GM10248 (cell line): ENCODE measurements at regions not wholly inside any gene's neighbourhood (a gene's known extent, or its start where the extent isn't known, plus 50 kb on each side); places are given as distances from the start of the nearest gene placed in this dataset.

ENCODE experiments used
- CTCF ChIA-PET: fragments of 300-600 bp; sonication (Branson Sonifier 250); formaldehyde crosslinking; extraction: SDS; loops from one replicate; lab custom pipeline; 2021; ENCODE audit warnings: antibody characterized with exemption; lab: Yijun Ruan, JAX
- POLR2A ChIA-PET: fragments of 350-650 bp; sonication (Branson Sonifier 250); formaldehyde crosslinking; extraction: SDS; loops from one replicate; lab custom pipeline; 2020; ENCODE audit warnings: antibody characterized with exemption; lab: Yijun Ruan, JAX
- DNase-seq: peaks from one replicate; pipeline ENCODE4 v3.0.0; 2012; ENCODE audit errors: extremely low spot score
- CTCF ChIP-seq: IDR thresholded peaks from 2 replicates; pipeline ENCODE4 v1.5.1; 2012; ENCODE audit warnings: mild to moderate bottlenecking, low read depth; ENCODE audit errors: extremely low read depth, missing control alignments, control extremely low read depth

- CTCF ChIA-PET: no interaction called here
- POLR2A ChIA-PET: no interaction called here
- peak; percentile 49 for DNase-seq
- TF ChIP-seq CTCF: no peak
Measured at GRCh38 chr12:76152181-76152807, 67.8 kb upstream of the NAP1L1 start.

- ChIA-PET POLR2A (no interaction called here), CTCF (interaction anchor here (1.1 to 3.4 kb wide), 7 partner anchors 9 to 204 kb away, joined by 3 to 22 read pairs (median 4); partner anchors contain the start of gene BBS10)
- no peak for TF ChIP-seq CTCF
- DNase-seq: no peak
Measured at GRCh38 chr12:76144245-76144549, 59.7 kb upstream of the NAP1L1 start.

GRCh38 chr12:76143343-76144244 lies 59.1 kb upstream of the NAP1L1 start:
- POLR2A ChIA-PET: no interaction called here
- CTCF ChIA-PET: interaction anchor here (1.0 to 3.4 kb wide), 9 partner anchors 8 to 542 kb away, joined by 3 to 22 read pairs (median 4); partner anchors contain the start of gene BBS10
- no peak for TF ChIP-seq CTCF
- peak; percentile 38 for DNase-seq

- DNase-seq: no peak
- CTCF ChIA-PET: interaction anchor here (0.8 to 3.4 kb wide), 4 partner anchors 16 to 540 kb away, joined by 3 to 22 read pairs (median 3); no protein-coding TSS in a partner anchor
- POLR2A ChIA-PET: no interaction called here
Measured at GRCh38 chr12:76142305-76142704, 57.8 kb upstream of the NAP1L1 start.

GRCh38 chr12:76138656-76139055 lies 54.2 kb upstream of the NAP1L1 start:
- ChIA-PET POLR2A (no interaction called here), CTCF (interaction anchor here (1.6 kb wide), 1 partner anchor 10 kb away, joined by 3 read pairs; no protein-coding TSS in a partner anchor)
- TF ChIP-seq CTCF: no peak
- DNase-seq: no peak

More at GRCh38 chr12:76142305-76142704, 57.8 kb upstream of the NAP1L1 start:
- TF ChIP-seq CTCF: no peak

GRCh38 chr12:76137606-76138005 lies 53.1 kb upstream of the NAP1L1 start:
- no peak for TF ChIP-seq CTCF
- POLR2A ChIA-PET: no interaction called here

More at GRCh38 chr12:76137606-76138005, 53.1 kb upstream of the NAP1L1 start:
- CTCF ChIA-PET: no interaction called here
- DNase-seq: no peak
